H1 (cell line): ENCODE measurements at regions not wholly inside any gene's neighbourhood (a gene's known extent, or its start where the extent isn't known, plus 50 kb on each side); places are given as distances from the start of the nearest gene placed in this dataset.

ENCODE experiments used
- CTCF ChIA-PET: fragments of 300-600 bp; sonication (Branson Sonifier 250); formaldehyde crosslinking; loops from one replicate; lab custom pipeline; 2021; ENCODE audit not compliant: partially characterized antibody; lab: Charles Lee
- POLR2A ChIA-PET: fragments of 300-600 bp; sonication (Branson Sonifier 250); formaldehyde crosslinking; loops from one replicate; lab custom pipeline; 2021; ENCODE audit warnings: inconsistent platforms; ENCODE audit not compliant: partially characterized antibody; lab: Charles Lee
- DNase-seq, 2 experiments: peaks; one replicate each; pipeline versions ENCODE4 v3.0.0 to v3.0.0-alpha.2; 2010 to 2022; ENCODE audit warnings: low spot score in 2 of 2, low read depth in 1 of 2, mixed read lengths in 1 of 2
- FAIRE-seq: peaks from 2 replicates; lab custom pipeline; 2011; peaks lifted over from hg19 to GRCh38; lab: Jason Lieb, UNC
- H2AFZ ChIP-seq: 2 replicates; pipeline ENCODE4 v1.8.1; 2012; ENCODE audit warnings: low read length, inconsistent platforms
- H2AK5ac ChIP-seq: 2 replicates; pipeline ENCODE4 v1.6.1; 2013; ENCODE audit warnings: low read depth, low read length
- H2BK120ac ChIP-seq: replicated peaks from 2 replicates; pipeline ENCODE3; 2013; ENCODE audit warnings: low read depth, low read length, inconsistent platforms
- H2BK12ac ChIP-seq: 2 replicates; pipeline ENCODE4 v1.6.1; 2013; ENCODE audit warnings: low read depth, low read length
- H2BK15ac ChIP-seq: 2 replicates; pipeline ENCODE4 v1.6.1; 2013; ENCODE audit warnings: low read length
- H2BK20ac ChIP-seq: 2 replicates; pipeline ENCODE4 v1.6.1; 2013; ENCODE audit warnings: low read length
- H2BK5ac ChIP-seq: 2 replicates; pipeline ENCODE4 v1.6.1; 2013; ENCODE audit warnings: low read depth, low read length
- H3K14ac ChIP-seq: 2 replicates; pipeline ENCODE4 v1.6.1; 2013; ENCODE audit warnings: inconsistent platforms; ENCODE audit not compliant: insufficient read length
- H3K18ac ChIP-seq: 2 replicates; pipeline ENCODE4 v1.6.1; 2013; ENCODE audit warnings: low read length; ENCODE audit errors: extremely low read depth
- H3K23ac ChIP-seq: 2 replicates; pipeline ENCODE4 v1.6.1; 2013; ENCODE audit warnings: inconsistent platforms; ENCODE audit not compliant: insufficient read length
- H3K23me2 ChIP-seq: 2 replicates; pipeline ENCODE4 v1.6.1; 2013; ENCODE audit warnings: low read depth, low read length
- H3K27ac ChIP-seq: 2 replicates; pipeline ENCODE4 v1.6.1; 2011; ENCODE audit warnings: low read depth, low read length, inconsistent platforms
- H3K27me3 ChIP-seq, 4 experiments: replicated peaks in 1 of 4; 1 replicate in 1 of 4; 2 replicates in 3 of 4; pipeline versions ENCODE4 v1.6.1 to v1.8.1; 2011 to 2013; ENCODE audit warnings: low read length in 3 of 4, mild to moderate bottlenecking in 3 of 4, inconsistent platforms in 2 of 4, mixed read lengths in 2 of 4, moderate library complexity in 1 of 4; ENCODE audit not compliant: control insufficient read depth in 3 of 4, insufficient read depth in 3 of 4; ENCODE audit errors: extremely low read depth in 1 of 4
- H3K36me3 ChIP-seq, 4 experiments: 2 replicates each; pipeline versions ENCODE4 v1.6.1 to v1.8.1; 2011 to 2013; ENCODE audit warnings: mild to moderate bottlenecking in 4 of 4, low read length in 3 of 4, moderate library complexity in 2 of 4, control low read depth in 1 of 4, inconsistent platforms in 1 of 4; ENCODE audit not compliant: insufficient read depth in 4 of 4, control insufficient read depth in 2 of 4
- H3K4ac ChIP-seq: replicated peaks from 2 replicates; pipeline ENCODE3; 2013; ENCODE audit warnings: low read length, low read depth, mixed read lengths, inconsistent platforms; ENCODE audit not compliant: insufficient read length
- H3K4me1 ChIP-seq, 4 experiments: replicated peaks in 1 of 4; 1 replicate in 1 of 4; 2 replicates in 3 of 4; pipeline versions ENCODE4 v1.6.1 to v1.8.1; 2011 to 2013; ENCODE audit warnings: low read length in 3 of 4, inconsistent platforms in 2 of 4, mixed read lengths in 1 of 4; ENCODE audit not compliant: insufficient read depth in 4 of 4, control insufficient read depth in 3 of 4
- H3K4me2 ChIP-seq, 2 experiments: 2 replicates each; pipeline versions ENCODE4 v1.6.1 to v1.8.1; 2011 to 2013; ENCODE audit warnings: low read depth in 2 of 2, low read length in 2 of 2, control low read depth in 1 of 2, inconsistent platforms in 1 of 2, mild to moderate bottlenecking in 1 of 2; ENCODE audit not compliant: insufficient read depth in 1 of 2
- H3K4me3 ChIP-seq, 4 experiments: fragments of 200-600, 300-600 bp in 1 of 4; sonication (generic), shearing (Covaris generic), sonication (Bioruptor Twin) in 1 of 4; 2 replicates each; pipeline versions ENCODE4 v1.5.1 to v1.8.1; 2011 to 2016; ENCODE audit warnings: low read length in 4 of 4, low read depth in 3 of 4, control low read depth in 2 of 4, inconsistent platforms in 2 of 4, mild to moderate bottlenecking in 2 of 4, mixed read lengths in 1 of 4, moderate library complexity in 1 of 4; ENCODE audit not compliant: insufficient read depth in 2 of 4; ENCODE audit errors: extremely low read depth in 1 of 4
- H3K56ac ChIP-seq: replicated peaks from 2 replicates; pipeline ENCODE3; 2013; ENCODE audit warnings: low read depth, mild to moderate bottlenecking, mixed read lengths, low read length, inconsistent platforms; ENCODE audit not compliant: insufficient read length
- H3K79me1 ChIP-seq: 2 replicates; pipeline ENCODE4 v1.6.1; 2013; ENCODE audit warnings: low read depth, low read length, control low read depth
- H3K79me2 ChIP-seq, 2 experiments: 2 replicates each; pipeline versions ENCODE4 v1.6.1 to v1.8.1; 2012 to 2013; ENCODE audit warnings: low read length in 2 of 2, mild to moderate bottlenecking in 2 of 2, inconsistent platforms in 1 of 2; ENCODE audit not compliant: insufficient read depth in 2 of 2, control insufficient read depth in 1 of 2
- H3K9ac ChIP-seq, 4 experiments: replicated peaks in 1 of 4; 1 replicate in 1 of 4; 2 replicates in 3 of 4; pipeline versions ENCODE4 v1.6.1 to v1.8.1; 2011 to 2013; ENCODE audit warnings: low read depth in 3 of 4, low read length in 3 of 4, control low read depth in 2 of 4, mild to moderate bottlenecking in 2 of 4, moderate library complexity in 2 of 4, inconsistent platforms in 1 of 4; ENCODE audit errors: extremely low read depth in 1 of 4
- H3K9me3 ChIP-seq, 2 experiments: 2 replicates each; pipeline versions ENCODE4 v1.6.1 to v1.8.1; 2012 to 2013; ENCODE audit warnings: mild to moderate bottlenecking in 2 of 2, moderate library complexity in 2 of 2, control low read depth in 1 of 2, inconsistent platforms in 1 of 2, low read depth in 1 of 2, low read length in 1 of 2, mixed read lengths in 1 of 2; ENCODE audit not compliant: insufficient read depth in 2 of 2
- H4K20me1 ChIP-seq, 2 experiments: replicated peaks in 1 of 2; 2 replicates each; pipeline versions ENCODE3 to v1.8.1; 2011 to 2013; ENCODE audit warnings: inconsistent platforms in 2 of 2, low read length in 2 of 2, mild to moderate bottlenecking in 1 of 2; ENCODE audit not compliant: insufficient read depth in 2 of 2, control insufficient read depth in 1 of 2
- H4K5ac ChIP-seq: 2 replicates; pipeline ENCODE4 v1.6.1; 2013; ENCODE audit warnings: low read length, low read depth, mixed read lengths, inconsistent platforms; ENCODE audit not compliant: insufficient read length
- H4K8ac ChIP-seq: 2 replicates; pipeline ENCODE4 v1.8.0; 2013; ENCODE audit warnings: mild to moderate bottlenecking, moderate library complexity, low read length, inconsistent platforms; ENCODE audit not compliant: insufficient read depth; ENCODE audit errors: extremely low read depth
- H4K91ac ChIP-seq: replicated peaks from 2 replicates; pipeline ENCODE3; 2013; ENCODE audit warnings: low read length, mixed read lengths, inconsistent platforms; ENCODE audit not compliant: insufficient read length
- CTCF ChIP-seq, 3 experiments: IDR thresholded peaks; 1 replicate in 2 of 3; 2 replicates in 1 of 3; pipeline versions ENCODE4 v1.5.1 to v1.6.1; 2011; ENCODE audit warnings: low read length in 3 of 3, mild to moderate bottlenecking in 3 of 3, inconsistent platforms in 2 of 3, low read depth in 1 of 3, moderate library complexity in 1 of 3; ENCODE audit not compliant: insufficient read depth in 1 of 3; ENCODE audit errors: control extremely low read depth in 1 of 3
- EGR1 ChIP-seq: IDR thresholded peaks from 2 replicates; pipeline ENCODE4 v1.6.1; 2011; ENCODE audit warnings: low read depth, low read length, borderline replicate concordance
- MAX ChIP-seq: IDR thresholded peaks from 2 replicates; pipeline ENCODE4 v1.6.1; 2012; ENCODE audit warnings: inconsistent platforms
- NANOG ChIP-seq: IDR thresholded peaks from 2 replicates; pipeline ENCODE4 v1.6.1; 2011; ENCODE audit warnings: low read length, low read depth, mild to moderate bottlenecking, inconsistent platforms; ENCODE audit not compliant: insufficient read depth, poor library complexity, severe bottlenecking
- RBBP5 ChIP-seq: IDR thresholded peaks from 2 replicates; pipeline ENCODE4 v1.7.1; 2012; ENCODE audit warnings: low read depth, mild to moderate bottlenecking, inconsistent platforms, low read length, moderate library complexity, borderline replicate concordance
- RNF2 ChIP-seq: fragments of 200-900, 300-1000 bp; sonication (generic); IDR thresholded peaks from 2 replicates; pipeline ENCODE4 v1.7.1; 2016; ENCODE audit warnings: borderline replicate concordance, low read depth, mild to moderate bottlenecking, antibody characterized with exemption, low read length; ENCODE audit not compliant: poor library complexity, severe bottlenecking; ENCODE audit errors: missing control alignments
- SP1 ChIP-seq: IDR thresholded peaks from 2 replicates; pipeline ENCODE4 v1.6.1; 2011; ENCODE audit warnings: low read depth, low read length
- SP4 ChIP-seq: IDR thresholded peaks from 2 replicates; pipeline ENCODE4 v1.6.1; 2012; ENCODE audit warnings: low read length, inconsistent platforms
- YY1 ChIP-seq: IDR thresholded peaks from 2 replicates; pipeline ENCODE4 v1.6.1; 2011; ENCODE audit warnings: low read depth, mild to moderate bottlenecking, low read length
- ZNF274 ChIP-seq: IDR thresholded peaks from 2 replicates; pipeline ENCODE4 v1.7.0; 2012; ENCODE audit warnings: low read length, borderline replicate concordance; ENCODE audit errors: extremely low read depth
- WGBS, 2 experiments: shearing (Covaris generic) in 1 of 2; methylation state at CpG; one replicate each; pipeline versions ENCODE4 v1.1.6 to v1.1.7; 2013 to 2015; ENCODE audit warnings: low lambda C conversion rate in 2 of 2, mixed read lengths in 2 of 2, inconsistent platforms in 1 of 2, low coverage in 1 of 2, missing lambda C conversion rate in 1 of 2; ENCODE audit not compliant: insufficient replicate concordance in 2 of 2, insufficient coverage in 1 of 2, insufficient read length in 1 of 2; ENCODE audit errors: extremely low coverage in 1 of 2, missing lambda C conversion rate in 1 of 2; 5-methylcytosine and 5-hydroxymethylcytosine counted together

GRCh38 chr20:1832634-1833033 lies 62.6 kb upstream of the SIRPA start:
- Histone ChIP-seq H4K20me1 (peaks cover 0 to 2% of the 10 kb centered on the region in 2 experiments), H3K27me3 (no peaks in the 10 kb centered on the region; a peak in 1 of 7 replicates), H3K9me3 (no peaks in the 10 kb centered on the region), H3K27ac (no peak overlapping the region), H2BK20ac (0 out of 2 replicates have a peak overlapping the region, but pooled peaks have one; percentile 21), H2AFZ (no peak overlapping the region), H3K4ac (no peak overlapping the region), H4K5ac (no peak overlapping the region), H2AK5ac (no peak overlapping the region), H4K91ac (no peak overlapping the region), H3K4me2 (no peak overlapping the region), H3K36me3 (no peaks in the 10 kb centered on the region), H3K18ac (no peak overlapping the region), H3K23me2 (no peaks in the 10 kb centered on the region; the same call in 1 of the 2 replicates), H3K4me3 (no peak overlapping the region), H3K9ac (no peak overlapping the region), H2BK15ac (no peak overlapping the region), H2BK5ac (no peak overlapping the region), H3K56ac (no peak overlapping the region), H2BK12ac (no peak overlapping the region; the same call in 1 of the 2 replicates), H4K8ac (no peak overlapping the region), H3K79me1 (no peaks in the 10 kb centered on the region), H3K79me2 (no peaks in the 10 kb centered on the region), H2BK120ac (no peak overlapping the region), H3K23ac (no peak overlapping the region), H3K4me1 (peaks cover 0 to 4% (median 0%) of the 10 kb centered on the region in 4 experiments; a peak in 1 of 7 replicates), H3K14ac (no peak overlapping the region)
- ChIA-PET POLR2A (interaction anchor here (1.2 to 2.0 kb wide), 3 partner anchors 8 to 30 kb away, joined by 4 read pairs; no protein-coding TSS in a partner anchor), CTCF (interaction anchor here (1.4 to 2.1 kb wide), 2 partner anchors 31 to 323 kb away, joined by 3 to 5 read pairs; no protein-coding TSS in a partner anchor)
- DNase-seq: no peak
- FAIRE-seq: no peak
- WGBS, 2 experiments: 81% methylated on average over 13 of the region's 13 CpGs; no CpG with 5 or more reads in 1 of the 2 experiments
- TF ChIP-seq RNF2 (no peak), YY1 (no peak), ZNF274 (no peak), MAX (no peak), SP4 (no peak), RBBP5 (no peak), NANOG (no peak), EGR1 (no peak), CTCF (IDR thresholded peaks at IDR 0.05; ENCODE audit: control extremely low read depth in 1 of 3, insufficient read depth in 1 of 3, low read depth in 1 of 3, low read length in 3 of 3) (no peak), SP1 (no peak)
